Type B pancreatic cell (in vitro differentiated cells): ENCODE measurements at regions not wholly inside any gene's neighbourhood (a gene's known extent, or its start where the extent isn't known, plus 50 kb on each side); places are given as distances from the start of the nearest gene placed in this dataset.

ENCODE experiments used
- DNase-seq: peaks from one replicate; pipeline ENCODE4 v3.0.0; 2021; ENCODE audit warnings: mixed read lengths; ENCODE audit not compliant: unreplicated experiment; ENCODE audit errors: extremely low spot score
- H3K27ac Mint-ChIP-seq: 2 replicates; pipeline ENCODE4 v1.8.0; 2021; ENCODE audit warnings: mild to moderate bottlenecking, mixed read lengths
- H3K27me3 Mint-ChIP-seq: 2 replicates; pipeline ENCODE4 v1.8.0; 2021; ENCODE audit warnings: mixed read lengths
- H3K36me3 Mint-ChIP-seq: 2 replicates; pipeline ENCODE4 v1.8.0; 2021; ENCODE audit warnings: mixed read lengths
- H3K4me1 Mint-ChIP-seq: one replicate; pipeline ENCODE4 v1.8.0; 2021; ENCODE audit warnings: mixed read lengths; ENCODE audit not compliant: unreplicated experiment
- H3K4me3 Mint-ChIP-seq: 2 replicates; pipeline ENCODE4 v1.8.0; 2021; ENCODE audit warnings: mild to moderate bottlenecking, mixed read lengths
- H3K9me3 Mint-ChIP-seq: 2 replicates; pipeline ENCODE4 v1.8.0; 2021; ENCODE audit warnings: mixed read lengths
- TF ChIP-seq, protein P1 (sequence below): fragments of 200-600 bp; sonication (generic); conservative IDR thresholded peaks from 2 replicates; pipeline ENCODE4 v1.5.0; 2021; ENCODE audit warnings: antibody characterized with exemption, mild to moderate bottlenecking

GRCh38 chr14:87691042-87691881, 301.7 kb downstream of the GALC start:
- Mint-ChIP-seq H3K9me3 (no peaks in the 10 kb centered on the region), H3K4me3 (no peak overlapping the region), H3K36me3 (no peaks in the 10 kb centered on the region), H3K4me1 (peaks cover 16% of the 10 kb centered on the region), H3K27ac (no peak overlapping the region), H3K27me3 (no peaks in the 10 kb centered on the region)
- DNase-seq = no peak
- TF ChIP-seq, protein P1, sequence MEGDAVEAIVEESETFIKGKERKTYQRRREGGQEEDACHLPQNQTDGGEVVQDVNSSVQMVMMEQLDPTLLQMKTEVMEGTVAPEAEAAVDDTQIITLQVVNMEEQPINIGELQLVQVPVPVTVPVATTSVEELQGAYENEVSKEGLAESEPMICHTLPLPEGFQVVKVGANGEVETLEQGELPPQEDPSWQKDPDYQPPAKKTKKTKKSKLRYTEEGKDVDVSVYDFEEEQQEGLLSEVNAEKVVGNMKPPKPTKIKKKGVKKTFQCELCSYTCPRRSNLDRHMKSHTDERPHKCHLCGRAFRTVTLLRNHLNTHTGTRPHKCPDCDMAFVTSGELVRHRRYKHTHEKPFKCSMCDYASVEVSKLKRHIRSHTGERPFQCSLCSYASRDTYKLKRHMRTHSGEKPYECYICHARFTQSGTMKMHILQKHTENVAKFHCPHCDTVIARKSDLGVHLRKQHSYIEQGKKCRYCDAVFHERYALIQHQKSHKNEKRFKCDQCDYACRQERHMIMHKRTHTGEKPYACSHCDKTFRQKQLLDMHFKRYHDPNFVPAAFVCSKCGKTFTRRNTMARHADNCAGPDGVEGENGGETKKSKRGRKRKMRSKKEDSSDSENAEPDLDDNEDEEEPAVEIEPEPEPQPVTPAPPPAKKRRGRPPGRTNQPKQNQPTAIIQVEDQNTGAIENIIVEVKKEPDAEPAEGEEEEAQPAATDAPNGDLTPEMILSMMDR = no peak

DNA sequence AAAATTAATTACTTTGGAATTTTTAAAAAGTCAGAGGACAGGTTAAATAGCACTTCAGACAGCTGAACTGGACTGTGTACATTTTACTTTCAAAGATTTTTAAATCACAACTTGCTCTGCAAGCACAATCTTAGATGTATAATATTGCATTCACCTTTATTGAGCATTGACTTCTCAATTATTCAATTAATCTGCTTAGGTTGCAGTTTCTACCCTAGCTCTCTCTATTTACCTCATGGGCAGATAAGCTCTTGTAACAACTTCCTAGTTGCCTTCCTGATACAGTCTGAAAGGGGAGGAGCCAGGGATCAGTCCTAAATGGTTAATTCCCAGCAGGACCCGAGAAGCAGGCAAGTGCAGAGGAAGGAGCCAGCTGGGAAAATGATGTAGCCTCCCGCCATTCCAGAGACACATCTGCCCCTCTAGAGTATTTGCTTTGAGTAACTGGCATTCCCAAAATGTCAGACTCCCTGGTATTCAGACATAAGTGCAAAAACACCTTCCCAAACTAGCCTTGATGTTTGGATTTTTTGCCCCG, 302.8 kb downstream of the GALC start:
- Mint-ChIP-seq H3K27ac (no peak overlapping the region), H3K27me3 (no peaks in the 10 kb centered on the region), H3K36me3 (no peaks in the 10 kb centered on the region), H3K4me1 (peaks cover 16% of the 10 kb centered on the region), H3K4me3 (no peak overlapping the region), H3K9me3 (no peaks in the 10 kb centered on the region)
- TF ChIP-seq, protein P1 = no peak
- no peak for DNase-seq

DNA sequence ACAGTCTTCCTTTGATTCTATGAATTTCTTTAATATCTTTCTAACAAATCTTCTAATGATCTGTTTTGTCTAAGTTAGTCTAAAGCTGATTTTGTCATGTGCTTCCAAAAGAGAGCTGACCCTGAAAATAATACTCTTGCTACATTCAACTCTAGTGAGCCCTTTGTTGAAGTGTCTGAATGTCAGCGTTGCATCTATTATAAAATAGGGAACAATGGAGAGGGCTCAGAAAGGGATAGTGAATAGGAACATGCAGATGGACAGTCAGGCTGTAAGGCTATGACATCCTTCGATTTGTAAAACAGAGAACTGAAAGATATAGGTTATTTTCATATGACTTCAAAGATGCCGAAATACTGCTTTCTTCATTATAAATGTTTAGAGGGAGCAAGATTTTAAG, 304.5 kb downstream of the GALC start:
- H3K9me3 Mint-ChIP-seq = no peaks in the 10 kb centered on the region

GRCh38 chr14:87687420-87687819, 305.6 kb downstream of the GALC start:
- no peaks in the 10 kb centered on the region for H3K27me3 Mint-ChIP-seq
- H3K9me3 Mint-ChIP-seq = no peaks in the 10 kb centered on the region
- peaks cover 16% of the 10 kb centered on the region for H3K4me1 Mint-ChIP-seq
- H3K27ac Mint-ChIP-seq = no peak overlapping the region
- H3K36me3 Mint-ChIP-seq = no peaks in the 10 kb centered on the region
- no peak for DNase-seq
- TF ChIP-seq, protein P1 = no peak
- no peak overlapping the region for H3K4me3 Mint-ChIP-seq

More for the DNA sequence above, 304.5 kb downstream of the GALC start:
- H3K4me3 Mint-ChIP-seq = no peak overlapping the region
- H3K36me3 Mint-ChIP-seq = no peaks in the 10 kb centered on the region
- DNase-seq = no peak
- TF ChIP-seq, protein P1 = no peak
- H3K27ac Mint-ChIP-seq = no peak overlapping the region
- H3K4me1 Mint-ChIP-seq = peaks cover 16% of the 10 kb centered on the region
- no peaks in the 10 kb centered on the region for H3K27me3 Mint-ChIP-seq

DNA sequence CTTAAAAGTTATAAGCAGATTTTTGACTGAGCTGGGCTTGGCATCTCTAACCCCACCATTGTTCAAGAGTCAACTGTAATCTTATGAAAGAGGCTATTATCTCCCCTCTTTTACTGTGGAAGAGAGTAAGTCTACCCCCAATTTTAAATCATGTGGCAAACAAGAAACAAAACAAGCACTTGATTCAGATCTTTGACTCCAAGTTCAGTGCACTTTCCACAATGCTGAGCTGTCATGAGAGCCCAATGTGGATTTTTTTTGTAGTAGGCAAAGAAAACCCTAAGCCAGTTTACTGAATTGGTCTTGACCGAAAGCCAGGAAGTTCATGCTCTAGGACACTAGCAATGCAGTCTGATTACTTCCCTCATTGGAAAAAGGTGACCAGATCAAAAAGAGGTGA, 306.2 kb downstream of the GALC start:
- no peaks in the 10 kb centered on the region for H3K36me3 Mint-ChIP-seq
- peaks cover 16% of the 10 kb centered on the region for H3K4me1 Mint-ChIP-seq
- TF ChIP-seq, protein P1 = no peak
- no peaks in the 10 kb centered on the region for H3K9me3 Mint-ChIP-seq
- no peak overlapping the region for H3K27ac Mint-ChIP-seq
- no peak for DNase-seq
- H3K4me3 Mint-ChIP-seq = no peak overlapping the region
- H3K27me3 Mint-ChIP-seq = no peaks in the 10 kb centered on the region
